Pancreas (tissue), 10 donors: ENCODE measurements at regions not wholly inside any gene's neighbourhood (a gene's known extent, or its start where the extent isn't known, plus 50 kb on each side); places are given as distances from the start of the nearest gene placed in this dataset.

Source experiments
- ATAC-seq, 4 donors: fragments of 200-7000 bp; cut with Tn5 transposase; one replicate each; pipeline versions ENCODE4 v1.8.0 to v1.9.1; 2020; ENCODE audit warnings: mild to moderate bottlenecking in 4 of 4, moderate library complexity in 4 of 4
- DNase-seq, 6 donors: peaks; one replicate each; pipeline ENCODE4 v3.0.0-alpha.2; 2020
- FAIRE-seq: peaks from 2 replicates; lab custom pipeline; 2012; peaks lifted over from hg19 to GRCh38; lab: Jason Lieb, UNC
- H3K27ac ChIP-seq, 4 donors: fragments of 200-600 bp; sonication (generic); 1 replicate in 3 of 4; 2 replicates in 1 of 4; pipeline versions ENCODE4 v1.5.0 to v1.8.0; 2020
- H3K27me3 ChIP-seq, 4 donors: fragments of 200-600 bp; one replicate each; pipeline ENCODE4 v1.8.0; 2021
- H3K36me3 ChIP-seq, 3 donors: fragments of 200-600 bp; sonication (generic) in 1 of 3; one replicate each; pipeline versions ENCODE4 v1.5.0 to v1.8.0; 2020 to 2021
- H3K4me1 ChIP-seq, 3 donors: fragments of 200-600 bp; one replicate each; pipeline ENCODE4 v1.8.0; 2021
- H3K4me3 ChIP-seq, 4 donors: fragments of 200-600 bp; sonication (generic) in 2 of 4; one replicate each; pipeline versions ENCODE4 v1.5.0 to v1.8.0; 2020 to 2021
- H3K9me3 ChIP-seq, 4 donors: fragments of 200-600 bp; one replicate each; pipeline ENCODE4 v1.8.0; 2021
- WGBS, 2 donors: extraction: QIAGEN DNeasy Blood & Tissue Kit; methylation state at CpG; one replicate each; pipeline ENCODE4 v1.1.7; 2013; 5-methylcytosine and 5-hydroxymethylcytosine counted together
- intact Hi-C, 3 donors: fragments of 100-400 bp; cut with DNase I; formaldehyde crosslinking; loops; one replicate each; pipeline versions ENCODE4 v1.11.1 to v1.14.2; 2022
- TF ChIP-seq, protein P1 (sequence below), 4 donors: fragments of 200-600 bp; sonication (generic) in 3 of 4; IDR thresholded peaks; one replicate each; pipeline versions ENCODE4 v1.5.0 to v1.8.0; 2021; ENCODE audit warnings: antibody characterized with exemption in 4 of 4
- donor health status: healthy with polysubstance abuse.
- donor health status: DM: no; HTN: no; CAD: no; lungs with moderate emphysema.
- donor health status: DM: no; HTN: no; CAD: no.
- donor health status: control.
- donor health status: control.
- donor health status: Bipolar disorder and iron deficiency.
- donor health status: DM: yes; HTN: yes; CAD: no.
- donor health status: DM: no; HTN: no; CAD: no.
- donor health status: DM: no; HTN: no; CAD: no.
- donor health status: DM: yes; HTN: yes; CAD: no.

- H3K27me3 ChIP-seq: no peaks in the 10 kb centered on the region
- no peak overlapping the region for H3K27ac ChIP-seq
- no peaks in the 10 kb centered on the region for H3K9me3 ChIP-seq
- no peak overlapping the region for H3K4me3 ChIP-seq
- H3K4me1 ChIP-seq: no peaks in the 10 kb centered on the region
- 63 to 73% methylated on average over 2 of the region's 2 CpGs for WGBS, 2 donors
- no peaks in the 10 kb centered on the region for H3K36me3 ChIP-seq
- no peak for FAIRE-seq
- DNase-seq: no peak
- no peak for ATAC-seq
- TF ChIP-seq, protein P1, sequence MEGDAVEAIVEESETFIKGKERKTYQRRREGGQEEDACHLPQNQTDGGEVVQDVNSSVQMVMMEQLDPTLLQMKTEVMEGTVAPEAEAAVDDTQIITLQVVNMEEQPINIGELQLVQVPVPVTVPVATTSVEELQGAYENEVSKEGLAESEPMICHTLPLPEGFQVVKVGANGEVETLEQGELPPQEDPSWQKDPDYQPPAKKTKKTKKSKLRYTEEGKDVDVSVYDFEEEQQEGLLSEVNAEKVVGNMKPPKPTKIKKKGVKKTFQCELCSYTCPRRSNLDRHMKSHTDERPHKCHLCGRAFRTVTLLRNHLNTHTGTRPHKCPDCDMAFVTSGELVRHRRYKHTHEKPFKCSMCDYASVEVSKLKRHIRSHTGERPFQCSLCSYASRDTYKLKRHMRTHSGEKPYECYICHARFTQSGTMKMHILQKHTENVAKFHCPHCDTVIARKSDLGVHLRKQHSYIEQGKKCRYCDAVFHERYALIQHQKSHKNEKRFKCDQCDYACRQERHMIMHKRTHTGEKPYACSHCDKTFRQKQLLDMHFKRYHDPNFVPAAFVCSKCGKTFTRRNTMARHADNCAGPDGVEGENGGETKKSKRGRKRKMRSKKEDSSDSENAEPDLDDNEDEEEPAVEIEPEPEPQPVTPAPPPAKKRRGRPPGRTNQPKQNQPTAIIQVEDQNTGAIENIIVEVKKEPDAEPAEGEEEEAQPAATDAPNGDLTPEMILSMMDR (IDR thresholded peaks at IDR 0.05): no peak
- intact Hi-C loops: no loop called here
These were observed 86.8 kb downstream of the ADCYAP1 start for GRCh38 chr18:991441-991840.

- DNase-seq (no peak), FAIRE-seq (no peak), ATAC-seq (no peak)
- intact Hi-C loops: no loop called here
- no peaks in the 10 kb centered on the region for H3K4me1 ChIP-seq
- no peaks in the 10 kb centered on the region for H3K9me3 ChIP-seq
- H3K4me3 ChIP-seq: no peak overlapping the region
- TF ChIP-seq, protein P1 (IDR thresholded peaks at IDR 0.05): no peak
- no peaks in the 10 kb centered on the region for H3K36me3 ChIP-seq
- 54 to 61% methylated on average over 3 of the region's 3 CpGs for WGBS, 2 donors
- no peaks in the 10 kb centered on the region for H3K27me3 ChIP-seq
- H3K27ac ChIP-seq: no peak overlapping the region
These were observed 88.9 kb downstream of the ADCYAP1 start for GRCh38 chr18:993560-993959.

- TF ChIP-seq, protein P1 (IDR thresholded peaks at IDR 0.05): no peak
- Histone ChIP-seq H3K27me3 (no peaks in the 10 kb centered on the region), H3K9me3 (no peaks in the 10 kb centered on the region), H3K4me3 (no peak overlapping the region), H3K4me1 (no peaks in the 10 kb centered on the region), H3K36me3 (no peaks in the 10 kb centered on the region), H3K27ac (no peak overlapping the region)
- intact Hi-C loops: no loop called here
- FAIRE-seq (no peak), DNase-seq (no peak), ATAC-seq (no peak)
- WGBS, 2 donors: 70 to 80% methylated on average over 2 of the region's 2 CpGs
These were observed 91.0 kb downstream of the ADCYAP1 start for GRCh38 chr18:995629-996028.

DNA sequence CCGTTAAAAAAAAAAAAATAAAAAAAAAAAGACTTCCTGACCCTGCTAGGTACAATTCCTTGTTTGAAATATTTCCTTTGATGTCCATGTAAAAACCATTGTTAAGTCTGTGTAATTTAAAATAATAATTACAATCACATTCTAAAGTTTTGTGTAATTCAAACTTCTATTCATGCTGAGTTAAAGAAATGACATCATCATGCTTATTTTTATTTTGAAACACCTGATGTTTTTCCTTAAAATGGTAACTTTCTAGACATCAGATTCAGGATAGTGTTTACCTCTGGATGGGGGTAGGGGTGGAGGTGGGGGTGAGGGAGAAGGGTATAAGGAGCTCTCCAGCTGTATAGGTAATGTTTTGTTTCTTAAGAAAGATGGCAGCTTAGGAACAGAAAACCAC, 92.8 kb downstream of the ADCYAP1 start:
- DNase-seq (no peak), ATAC-seq (no peak), FAIRE-seq (no peak)
- Histone ChIP-seq H3K9me3 (no peaks in the 10 kb centered on the region), H3K4me3 (no peak overlapping the region), H3K27ac (no peak overlapping the region), H3K27me3 (no peaks in the 10 kb centered on the region), H3K36me3 (no peaks in the 10 kb centered on the region), H3K4me1 (no peaks in the 10 kb centered on the region)
- TF ChIP-seq, protein P1 (IDR thresholded peaks at IDR 0.05): no peak
- WGBS, 2 donors: 86 to 91% methylated on average over 1 of the region's 1 CpG
- intact Hi-C loops: no loop called here

- no peaks in the 10 kb centered on the region for H3K27me3 ChIP-seq
- 37 to 52% methylated on average over 5 of the region's 5 CpGs for WGBS, 2 donors
- no peak overlapping the region for H3K27ac ChIP-seq
- no peaks in the 10 kb centered on the region for H3K4me1 ChIP-seq
- no peaks in the 10 kb centered on the region for H3K36me3 ChIP-seq
- ATAC-seq (no peak), FAIRE-seq (no peak), DNase-seq (no peak)
- H3K4me3 ChIP-seq: no peak overlapping the region
- intact Hi-C loops: no loop called here
- TF ChIP-seq, protein P1 (IDR thresholded peaks at IDR 0.05): no peak
- H3K9me3 ChIP-seq: no peaks in the 10 kb centered on the region
These were observed 94.3 kb downstream of the ADCYAP1 start for GRCh38 chr18:998936-999335.
